ENCODE measurements at regions not wholly inside any gene's neighbourhood (a gene's known extent, or its start where the extent isn't known, plus 50 kb on each side); places are given as distances from the start of the nearest gene placed in this dataset.
"Not testable (repeated sequence)": the region's sequence is repeated elsewhere in the genome, so short reads cannot be mapped to it uniquely, and the experiment has no call there.

DNA sequence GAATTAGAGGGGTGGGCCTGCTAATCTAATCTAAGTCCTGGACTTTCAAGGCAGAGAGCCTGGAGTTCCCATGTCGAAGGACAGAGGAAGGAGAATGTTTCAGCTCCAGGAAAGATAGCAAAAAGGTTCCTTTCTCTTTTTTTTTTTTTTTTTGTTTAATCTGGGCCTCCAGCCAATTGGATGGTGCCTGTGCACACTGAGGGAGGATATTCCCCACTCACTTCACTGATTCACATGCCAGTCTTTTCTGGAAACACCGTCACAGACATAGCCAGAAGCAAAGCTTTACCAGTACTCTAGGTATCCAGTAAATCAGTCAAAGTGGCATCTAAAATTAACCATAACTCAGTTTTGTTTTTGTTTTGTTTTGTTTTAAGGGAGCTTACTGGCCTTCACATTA, 721.1 kb downstream of the TENT5A start:
- no peak for DNase-seq (ENCODE audit: low read depth)
- ChIA-PET CTCF (no interaction called here), POLR2A (no interaction called here)
- Histone ChIP-seq H3K4me3 (ENCODE audit: low read depth, low read length) (no peak overlapping the region), H3K27me3 (ENCODE audit: control insufficient read depth, insufficient read depth, low read length) (no peaks in the 10 kb centered on the region), H3K36me3 (ENCODE audit: control insufficient read depth, insufficient read depth, low read length) (no peaks in the 10 kb centered on the region)
- TF ChIP-seq, protein P1, sequence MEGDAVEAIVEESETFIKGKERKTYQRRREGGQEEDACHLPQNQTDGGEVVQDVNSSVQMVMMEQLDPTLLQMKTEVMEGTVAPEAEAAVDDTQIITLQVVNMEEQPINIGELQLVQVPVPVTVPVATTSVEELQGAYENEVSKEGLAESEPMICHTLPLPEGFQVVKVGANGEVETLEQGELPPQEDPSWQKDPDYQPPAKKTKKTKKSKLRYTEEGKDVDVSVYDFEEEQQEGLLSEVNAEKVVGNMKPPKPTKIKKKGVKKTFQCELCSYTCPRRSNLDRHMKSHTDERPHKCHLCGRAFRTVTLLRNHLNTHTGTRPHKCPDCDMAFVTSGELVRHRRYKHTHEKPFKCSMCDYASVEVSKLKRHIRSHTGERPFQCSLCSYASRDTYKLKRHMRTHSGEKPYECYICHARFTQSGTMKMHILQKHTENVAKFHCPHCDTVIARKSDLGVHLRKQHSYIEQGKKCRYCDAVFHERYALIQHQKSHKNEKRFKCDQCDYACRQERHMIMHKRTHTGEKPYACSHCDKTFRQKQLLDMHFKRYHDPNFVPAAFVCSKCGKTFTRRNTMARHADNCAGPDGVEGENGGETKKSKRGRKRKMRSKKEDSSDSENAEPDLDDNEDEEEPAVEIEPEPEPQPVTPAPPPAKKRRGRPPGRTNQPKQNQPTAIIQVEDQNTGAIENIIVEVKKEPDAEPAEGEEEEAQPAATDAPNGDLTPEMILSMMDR (IDR thresholded peaks at IDR 0.05; ENCODE audit: insufficient read depth, low read depth, low read length) = no peak

DNA sequence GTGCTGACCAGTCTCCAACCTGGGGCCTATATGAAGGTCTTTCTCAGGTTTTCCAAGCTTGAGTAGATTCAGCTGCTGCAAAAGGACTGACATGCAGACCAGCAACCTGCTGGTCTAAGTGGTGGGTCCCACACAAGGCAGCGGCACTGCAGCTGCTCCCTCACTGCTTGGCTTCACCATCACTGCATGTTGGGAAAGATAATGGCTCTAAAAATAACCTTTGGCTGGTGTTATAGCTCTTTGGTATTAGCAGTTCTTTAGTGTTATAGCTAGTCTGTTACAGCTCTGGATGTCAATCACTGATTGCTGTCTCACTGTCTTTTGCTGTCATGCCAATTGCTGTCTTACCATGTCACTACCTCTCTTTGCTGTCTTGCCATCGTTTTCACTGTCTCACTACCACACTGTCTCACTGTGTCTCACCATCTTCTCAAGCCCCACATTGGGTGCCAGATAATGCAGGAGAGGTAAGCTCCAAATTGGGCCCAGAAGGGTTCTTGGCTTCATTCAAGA, 726.4 kb downstream of the TENT5A start:
- DNase-seq (ENCODE audit: low read depth) = no peak
- H3K27me3 ChIP-seq (ENCODE audit: control insufficient read depth, insufficient read depth, low read length) = no peaks in the 10 kb centered on the region
- TF ChIP-seq, protein P1 (IDR thresholded peaks at IDR 0.05; ENCODE audit: insufficient read depth, low read depth, low read length) = no peak
- H3K36me3 ChIP-seq (ENCODE audit: control insufficient read depth, insufficient read depth, low read length) = no peaks in the 10 kb centered on the region
- CTCF ChIA-PET = no interaction called here
- POLR2A ChIA-PET = no interaction called here
- no peak overlapping the region for H3K4me3 ChIP-seq (ENCODE audit: low read depth, low read length)

- CTCF ChIA-PET = no interaction called here
- Histone ChIP-seq H3K4me3 (ENCODE audit: low read depth, low read length) (no peak overlapping the region), H3K36me3 (ENCODE audit: control insufficient read depth, insufficient read depth, low read length) (no peaks in the 10 kb centered on the region), H3K27me3 (ENCODE audit: control insufficient read depth, insufficient read depth, low read length) (no peaks in the 10 kb centered on the region)
- TF ChIP-seq, protein P1 (IDR thresholded peaks at IDR 0.05; ENCODE audit: insufficient read depth, low read depth, low read length) = no peak
- POLR2A ChIA-PET = no interaction called here
- DNase-seq (ENCODE audit: low read depth) = no peak
Measured at GRCh38 chr6:81023709-81024108, 728.8 kb downstream of the TENT5A start.

GRCh38 chr6:81023007-81023582, 729.4 kb downstream of the TENT5A start:
- TF ChIP-seq, protein P1 (IDR thresholded peaks at IDR 0.05; ENCODE audit: insufficient read depth, low read depth, low read length) = no peak
- ChIA-PET POLR2A (no interaction called here), CTCF (interaction anchor here (0.8 kb wide), 1 partner anchor 52 kb away, joined by 3 read pairs; no protein-coding TSS in a partner anchor)
- H3K4me3 ChIP-seq (ENCODE audit: low read depth, low read length) = no peak overlapping the region
- no peak for DNase-seq (ENCODE audit: low read depth)
- no peaks in the 10 kb centered on the region for H3K27me3 ChIP-seq (ENCODE audit: control insufficient read depth, insufficient read depth, low read length)
- no peaks in the 10 kb centered on the region for H3K36me3 ChIP-seq (ENCODE audit: control insufficient read depth, insufficient read depth, low read length)

DNA sequence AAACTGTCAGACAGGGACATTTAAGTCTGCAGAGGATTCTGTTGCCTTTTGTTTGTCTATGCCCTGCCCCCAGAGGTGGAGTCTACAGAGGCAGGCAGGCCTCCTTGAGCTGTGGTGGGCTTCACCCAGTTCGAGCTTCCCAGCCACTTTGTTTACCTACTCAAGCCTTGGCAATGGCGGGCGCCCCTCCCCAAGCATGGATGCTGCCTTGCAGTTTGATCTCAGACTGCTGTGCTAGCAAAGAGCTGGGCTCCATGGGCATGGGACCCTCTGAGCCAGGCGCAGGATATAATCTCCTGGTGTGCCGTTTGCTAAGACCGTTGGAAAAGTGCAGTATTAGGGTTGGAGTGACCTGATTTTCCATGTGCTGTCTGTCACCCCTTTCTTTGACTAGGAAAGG, 734.9 kb downstream of the TENT5A start:
- H3K4me3 ChIP-seq (ENCODE audit: low read depth, low read length); DNase-seq (ENCODE audit: low read depth); H3K27me3 ChIP-seq (ENCODE audit: control insufficient read depth, insufficient read depth, low read length); POLR2A ChIA-PET; CTCF ChIA-PET; H3K36me3 ChIP-seq (ENCODE audit: control insufficient read depth, insufficient read depth, low read length): not testable (repeated sequence)

- Histone ChIP-seq H3K4me3 (ENCODE audit: low read depth, low read length) (no peak overlapping the region), H3K27me3 (ENCODE audit: control insufficient read depth, insufficient read depth, low read length) (no peaks in the 10 kb centered on the region), H3K36me3 (ENCODE audit: control insufficient read depth, insufficient read depth, low read length) (no peaks in the 10 kb centered on the region)
- ChIA-PET POLR2A (no interaction called here), CTCF (no interaction called here)
- DNase-seq (ENCODE audit: low read depth) = no peak
- TF ChIP-seq, protein P1 (IDR thresholded peaks at IDR 0.05; ENCODE audit: insufficient read depth, low read depth, low read length) = no peak
Measured at GRCh38 chr6:81003894-81004293, 748.6 kb downstream of the TENT5A start.
